Fibroblast of lung (primary cell): ENCODE measurements at regions not wholly inside any gene's neighbourhood (a gene's known extent, or its start where the extent isn't known, plus 50 kb on each side); places are given as distances from the start of the nearest gene placed in this dataset.
"Not testable (repeated sequence)": the region's sequence is repeated elsewhere in the genome, so short reads cannot be mapped to it uniquely, and the experiment has no call there.

Experiments used
- DNase-seq, 2 donors: peaks; one replicate each; pipeline versions ENCODE4 v3.0.0 to v3.0.0-alpha.2; 2010; ENCODE audit warnings: low read depth in 2 of 2
- H2AFZ ChIP-seq: 2 replicates; pipeline ENCODE4 v1.5.1; 2012; ENCODE audit warnings: low read length, control low read depth, inconsistent platforms
- H3K27ac ChIP-seq: 2 replicates; pipeline ENCODE4 v1.5.1; 2011; ENCODE audit warnings: low read length, control low read depth; ENCODE audit not compliant: insufficient read depth
- H3K27me3 ChIP-seq: 2 replicates; pipeline ENCODE4 v1.5.1; 2011; ENCODE audit warnings: mild to moderate bottlenecking, low read length; ENCODE audit not compliant: control insufficient read depth, insufficient read depth
- H3K36me3 ChIP-seq: 2 replicates; pipeline ENCODE4 v1.5.1; 2011; ENCODE audit warnings: low read length; ENCODE audit not compliant: control insufficient read depth, insufficient read depth
- H3K4me1 ChIP-seq: 2 replicates; pipeline ENCODE4 v1.5.1; 2011; ENCODE audit warnings: low read length; ENCODE audit not compliant: control insufficient read depth, insufficient read depth; ENCODE audit errors: extremely low read depth
- H3K4me2 ChIP-seq: 2 replicates; pipeline ENCODE4 v1.5.1; 2011; ENCODE audit warnings: low read length, control low read depth; ENCODE audit not compliant: insufficient read depth; ENCODE audit errors: extremely low read depth
- H3K4me3 ChIP-seq, 4 experiments: fragments of 200-600 bp in 1 of 4; sonication (generic) in 1 of 4; replicated peaks in 1 of 4; 2 replicates each; pipeline ENCODE4 v1.5.1; 2011 to 2016; ENCODE audit warnings: low read length in 4 of 4, low read depth in 3 of 4, mild to moderate bottlenecking in 3 of 4, control low read depth in 2 of 4, inconsistent platforms in 1 of 4, mixed read lengths in 1 of 4; ENCODE audit not compliant: insufficient read depth in 1 of 4; ENCODE audit errors: control extremely low read depth in 1 of 4
- H3K79me2 ChIP-seq: 2 replicates; pipeline ENCODE4 v1.5.1; 2012; ENCODE audit warnings: mild to moderate bottlenecking, low read length, inconsistent platforms; ENCODE audit not compliant: control insufficient read depth, insufficient read depth
- H3K9ac ChIP-seq: 2 replicates; pipeline ENCODE4 v1.5.1; 2011; ENCODE audit warnings: mild to moderate bottlenecking, low read length, control low read depth; ENCODE audit not compliant: insufficient read depth
- H3K9me3 ChIP-seq: 2 replicates; pipeline ENCODE4 v1.5.1; 2012; ENCODE audit warnings: low read depth, low read length; ENCODE audit not compliant: control insufficient read depth, insufficient read depth
- H4K20me1 ChIP-seq: 2 replicates; pipeline ENCODE4 v1.5.1; 2011; ENCODE audit warnings: low read length; ENCODE audit not compliant: control insufficient read depth, insufficient read depth; ENCODE audit errors: extremely low read depth
- EZH2 ChIP-seq: IDR thresholded peaks from 2 replicates; pipeline ENCODE4 v1.5.1; 2012; ENCODE audit warnings: low read length, control low read depth, mild to moderate bottlenecking; ENCODE audit errors: missing control alignments
- TF ChIP-seq, protein P1 (sequence below), 2 donors: IDR thresholded peaks in 1 of 2; conservative IDR thresholded peaks in 1 of 2; 1 replicate in 1 of 2; 2 replicates in 1 of 2; pipeline ENCODE4 v1.5.1; 2011 to 2012; ENCODE audit warnings: low read length in 2 of 2, control low read depth in 1 of 2, inconsistent platforms in 1 of 2, low read depth in 1 of 2, mild to moderate bottlenecking in 1 of 2

DNA sequence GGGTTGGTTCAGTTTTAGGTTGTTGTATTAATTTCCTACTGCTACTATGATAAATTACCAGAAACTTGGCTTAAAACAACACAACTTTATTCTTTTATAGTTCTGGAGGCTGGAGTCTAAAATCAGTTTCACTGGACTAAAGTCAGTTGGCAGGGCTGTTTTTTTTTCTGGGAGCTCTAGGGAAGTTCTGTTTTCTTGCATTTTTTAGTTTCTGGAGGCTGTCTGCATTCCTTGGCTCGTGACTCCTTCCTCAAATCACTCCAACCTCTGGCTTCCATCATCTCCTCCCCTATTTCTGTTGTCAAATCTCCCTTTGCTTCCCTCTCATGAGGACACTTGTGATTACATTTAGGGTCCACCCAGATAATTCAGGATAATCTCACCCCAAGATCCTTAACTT, 51.3 kb upstream of the SUB1 start:
- H3K4me3 ChIP-seq: no peak overlapping the region
- peak in 1 of 2 donors; percentile 19 for DNase-seq
- no peaks in the 10 kb centered on the region for H3K36me3 ChIP-seq
- no peaks in the 10 kb centered on the region for H4K20me1 ChIP-seq
- no peak overlapping the region for H3K27ac ChIP-seq
- no peaks in the 10 kb centered on the region for H3K79me2 ChIP-seq
- H3K9me3 ChIP-seq: no peaks in the 10 kb centered on the region
- peaks cover 4% of the 10 kb centered on the region for H3K4me1 ChIP-seq
- H2AFZ ChIP-seq: no peak overlapping the region
- TF ChIP-seq, protein P1, sequence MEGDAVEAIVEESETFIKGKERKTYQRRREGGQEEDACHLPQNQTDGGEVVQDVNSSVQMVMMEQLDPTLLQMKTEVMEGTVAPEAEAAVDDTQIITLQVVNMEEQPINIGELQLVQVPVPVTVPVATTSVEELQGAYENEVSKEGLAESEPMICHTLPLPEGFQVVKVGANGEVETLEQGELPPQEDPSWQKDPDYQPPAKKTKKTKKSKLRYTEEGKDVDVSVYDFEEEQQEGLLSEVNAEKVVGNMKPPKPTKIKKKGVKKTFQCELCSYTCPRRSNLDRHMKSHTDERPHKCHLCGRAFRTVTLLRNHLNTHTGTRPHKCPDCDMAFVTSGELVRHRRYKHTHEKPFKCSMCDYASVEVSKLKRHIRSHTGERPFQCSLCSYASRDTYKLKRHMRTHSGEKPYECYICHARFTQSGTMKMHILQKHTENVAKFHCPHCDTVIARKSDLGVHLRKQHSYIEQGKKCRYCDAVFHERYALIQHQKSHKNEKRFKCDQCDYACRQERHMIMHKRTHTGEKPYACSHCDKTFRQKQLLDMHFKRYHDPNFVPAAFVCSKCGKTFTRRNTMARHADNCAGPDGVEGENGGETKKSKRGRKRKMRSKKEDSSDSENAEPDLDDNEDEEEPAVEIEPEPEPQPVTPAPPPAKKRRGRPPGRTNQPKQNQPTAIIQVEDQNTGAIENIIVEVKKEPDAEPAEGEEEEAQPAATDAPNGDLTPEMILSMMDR (conservative IDR thresholded peaks at IDR 0.05 in 1 of 2, IDR thresholded peaks at IDR 0.05 in 1 of 2; ENCODE audit: low read depth in 1 of 2, low read length in 2 of 2): no peak
- TF ChIP-seq EZH2: no peak
- H3K9ac ChIP-seq: no peak overlapping the region
- H3K27me3 ChIP-seq: no peaks in the 10 kb centered on the region
- no peak overlapping the region for H3K4me2 ChIP-seq

DNA sequence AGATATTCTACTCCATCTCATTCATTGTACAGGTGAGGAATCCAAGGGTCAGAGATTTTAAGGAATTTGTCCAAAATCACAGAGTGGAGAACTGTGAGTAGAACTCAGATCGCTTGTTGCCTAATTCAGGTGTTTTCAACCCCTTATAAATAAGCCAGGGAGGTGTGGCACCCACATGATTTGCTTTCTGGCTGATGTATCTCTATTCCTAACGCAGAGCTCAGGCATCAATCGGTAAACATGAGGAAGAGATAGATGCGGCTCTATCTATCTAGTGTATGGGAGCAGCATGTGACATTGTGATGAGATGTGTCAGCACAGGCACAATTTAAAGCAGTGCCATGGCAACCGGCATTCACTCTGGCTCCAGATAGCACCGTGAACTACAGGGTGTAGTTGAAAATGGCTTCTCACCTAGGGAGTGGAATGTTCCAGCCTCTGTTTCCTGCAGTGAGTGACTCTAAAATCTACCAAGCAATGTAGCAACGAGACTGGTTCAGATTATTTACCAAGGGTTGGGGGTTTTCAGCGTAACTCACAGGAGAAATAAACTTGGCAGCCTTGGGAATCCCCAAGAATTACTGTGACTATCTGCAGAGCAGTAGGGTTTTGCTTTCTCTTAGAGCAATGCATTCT, 53.4 kb upstream of the SUB1 start:
- H2AFZ ChIP-seq: peak overlapping the region; percentile 63
- TF ChIP-seq, protein P1 (conservative IDR thresholded peaks at IDR 0.05 in 1 of 2, IDR thresholded peaks at IDR 0.05 in 1 of 2; ENCODE audit: low read depth in 1 of 2, low read length in 2 of 2): no peak
- TF ChIP-seq EZH2: no peak
- H3K27me3 ChIP-seq: no peaks in the 10 kb centered on the region
- H3K36me3 ChIP-seq: no peaks in the 10 kb centered on the region
- no peaks in the 10 kb centered on the region for H3K9me3 ChIP-seq
- H3K4me3 ChIP-seq: peak overlapping the region in 2 of 4 experiments; percentile 46 to 52
- H3K4me1 ChIP-seq: peaks cover 4% of the 10 kb centered on the region
- peak; percentile 43 to 49 for DNase-seq
- no peaks in the 10 kb centered on the region for H3K79me2 ChIP-seq
- H4K20me1 ChIP-seq: no peaks in the 10 kb centered on the region
- peak overlapping the region; percentile 24 for H3K27ac ChIP-seq
- no peak overlapping the region for H3K9ac ChIP-seq
- H3K4me2 ChIP-seq: peak overlapping the region; percentile 34

DNA sequence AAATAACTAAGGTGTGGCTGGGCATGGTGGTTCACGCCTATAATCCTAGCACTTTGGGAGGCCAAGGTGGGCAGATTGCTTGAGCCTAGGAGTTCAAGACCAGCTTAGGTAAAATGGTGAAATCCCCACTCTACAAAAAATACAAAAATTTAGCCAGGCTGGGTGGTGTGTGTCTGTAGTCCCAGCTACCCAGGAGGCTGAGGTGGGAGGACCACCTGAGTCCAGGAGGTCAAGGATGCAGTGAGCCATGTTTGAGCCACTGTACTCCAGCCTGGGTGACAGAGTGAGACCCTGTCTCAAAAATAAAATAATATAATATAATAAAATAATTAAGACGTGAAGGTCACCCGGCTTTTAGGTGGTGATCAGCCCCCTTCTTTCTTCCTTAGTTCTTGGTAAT, 58.0 kb upstream of the SUB1 start:
- DNase-seq, H3K36me3 ChIP-seq, H3K4me1 ChIP-seq, H3K9me3 ChIP-seq, H3K27ac ChIP-seq, H3K79me2 ChIP-seq, H3K4me3 ChIP-seq, H2AFZ ChIP-seq, H3K27me3 ChIP-seq, H3K4me2 ChIP-seq, H4K20me1 ChIP-seq, H3K9ac ChIP-seq: not testable (repeated sequence)
